Osteocyte (in vitro differentiated cells): ENCODE measurements at regions not wholly inside any gene's neighbourhood (a gene's known extent, or its start where the extent isn't known, plus 50 kb on each side); places are given as distances from the start of the nearest gene placed in this dataset.

Source experiments
- DNase-seq: peaks from one replicate; pipeline ENCODE4 v3.0.0; 2021; ENCODE audit warnings: mixed read lengths; ENCODE audit not compliant: unreplicated experiment; ENCODE audit errors: extremely low spot score
- H3K27ac Mint-ChIP-seq: one replicate; pipeline ENCODE4 v1.8.0; 2021; ENCODE audit warnings: mild to moderate bottlenecking, mixed read lengths; ENCODE audit not compliant: unreplicated experiment
- H3K27me3 Mint-ChIP-seq: one replicate; pipeline ENCODE4 v1.8.0; 2021; ENCODE audit warnings: mixed read lengths; ENCODE audit not compliant: unreplicated experiment
- H3K36me3 Mint-ChIP-seq: one replicate; pipeline ENCODE4 v1.8.0; 2021; ENCODE audit warnings: mixed read lengths; ENCODE audit not compliant: unreplicated experiment
- H3K4me1 Mint-ChIP-seq: one replicate; pipeline ENCODE4 v1.8.0; 2021; ENCODE audit warnings: mixed read lengths; ENCODE audit not compliant: unreplicated experiment
- H3K4me3 Mint-ChIP-seq: one replicate; pipeline ENCODE4 v1.8.0; 2021; ENCODE audit warnings: mild to moderate bottlenecking, moderate library complexity, mixed read lengths; ENCODE audit not compliant: unreplicated experiment
- H3K9me3 Mint-ChIP-seq: one replicate; pipeline ENCODE4 v1.8.0; 2021; ENCODE audit warnings: mixed read lengths; ENCODE audit not compliant: unreplicated experiment
- CTCF ChIP-seq: fragments of 200-600 bp; sonication (generic); IDR thresholded peaks from 2 replicates; pipeline ENCODE4 v1.5.0; 2021; ENCODE audit warnings: antibody characterized with exemption, mild to moderate bottlenecking, moderate library complexity

GRCh38 chr15:57890351-57890750, 175.2 kb downstream of the ALDH1A2 start:
- peaks cover 5% of the 10 kb centered on the region for H3K27me3 Mint-ChIP-seq
- no peaks in the 10 kb centered on the region for H3K36me3 Mint-ChIP-seq
- no peak overlapping the region for H3K27ac Mint-ChIP-seq
- no peaks in the 10 kb centered on the region for H3K4me1 Mint-ChIP-seq
- DNase-seq = no peak
- no peak for TF ChIP-seq CTCF
- H3K9me3 Mint-ChIP-seq = no peaks in the 10 kb centered on the region
- H3K4me3 Mint-ChIP-seq = no peak overlapping the region

- no peak for DNase-seq
- Mint-ChIP-seq H3K4me1 (no peaks in the 10 kb centered on the region), H3K36me3 (no peaks in the 10 kb centered on the region), H3K9me3 (no peaks in the 10 kb centered on the region), H3K27ac (no peak overlapping the region), H3K27me3 (peaks cover 5% of the 10 kb centered on the region), H3K4me3 (no peak overlapping the region)
- TF ChIP-seq CTCF = no peak
Measured at GRCh38 chr15:57890878-57891277, 174.6 kb downstream of the ALDH1A2 start.

- no peak for DNase-seq
- Mint-ChIP-seq H3K27ac (no peak overlapping the region), H3K9me3 (no peaks in the 10 kb centered on the region), H3K27me3 (peaks cover 9% of the 10 kb centered on the region), H3K4me1 (no peaks in the 10 kb centered on the region), H3K36me3 (no peaks in the 10 kb centered on the region), H3K4me3 (no peak overlapping the region)
- no peak for TF ChIP-seq CTCF
Measured at GRCh38 chr15:57892181-57892580, 173.3 kb downstream of the ALDH1A2 start.

GRCh38 chr15:57893040-57893439, 172.5 kb downstream of the ALDH1A2 start:
- peaks cover 9% of the 10 kb centered on the region for H3K27me3 Mint-ChIP-seq
- no peak overlapping the region for H3K27ac Mint-ChIP-seq
- no peak for DNase-seq
- H3K9me3 Mint-ChIP-seq = no peaks in the 10 kb centered on the region
- H3K36me3 Mint-ChIP-seq = no peaks in the 10 kb centered on the region
- no peak overlapping the region for H3K4me3 Mint-ChIP-seq
- no peak for TF ChIP-seq CTCF
- H3K4me1 Mint-ChIP-seq = no peaks in the 10 kb centered on the region

GRCh38 chr15:57895291-57895690, 170.2 kb downstream of the ALDH1A2 start:
- no peak overlapping the region for H3K27ac Mint-ChIP-seq
- H3K4me1 Mint-ChIP-seq = no peaks in the 10 kb centered on the region
- H3K9me3 Mint-ChIP-seq = no peaks in the 10 kb centered on the region
- peaks cover 9% of the 10 kb centered on the region for H3K27me3 Mint-ChIP-seq
- no peak overlapping the region for H3K4me3 Mint-ChIP-seq
- DNase-seq = no peak
- H3K36me3 Mint-ChIP-seq = no peaks in the 10 kb centered on the region
- no peak for TF ChIP-seq CTCF
